Body of pancreas (tissue), 4 donors: ENCODE measurements at regions not wholly inside any gene's neighbourhood (a gene's known extent, or its start where the extent isn't known, plus 50 kb on each side); places are given as distances from the start of the nearest gene placed in this dataset.
"Not testable (repeated sequence)": the region's sequence is repeated elsewhere in the genome, so short reads cannot be mapped to it uniquely, and the experiment has no call there.

Experiments
- POLR2A ChIP-seq, 3 donors: fragments of 450-650 bp; IDR thresholded peaks; one replicate each; pipeline ENCODE4 v1.6.1; 2016; ENCODE audit warnings: antibody characterized with exemption in 3 of 3, mild to moderate bottlenecking in 2 of 3
- TF ChIP-seq, protein P1 (sequence below), 7 experiments: fragments of 450-650 bp in 4 of 7; fragments of 200-600 bp in 3 of 7; sonication (generic) in 3 of 7; IDR thresholded peaks; one replicate each; pipeline ENCODE4 v1.5.1; 2016 to 2019; ENCODE audit warnings: antibody characterized with exemption in 7 of 7

DNA sequence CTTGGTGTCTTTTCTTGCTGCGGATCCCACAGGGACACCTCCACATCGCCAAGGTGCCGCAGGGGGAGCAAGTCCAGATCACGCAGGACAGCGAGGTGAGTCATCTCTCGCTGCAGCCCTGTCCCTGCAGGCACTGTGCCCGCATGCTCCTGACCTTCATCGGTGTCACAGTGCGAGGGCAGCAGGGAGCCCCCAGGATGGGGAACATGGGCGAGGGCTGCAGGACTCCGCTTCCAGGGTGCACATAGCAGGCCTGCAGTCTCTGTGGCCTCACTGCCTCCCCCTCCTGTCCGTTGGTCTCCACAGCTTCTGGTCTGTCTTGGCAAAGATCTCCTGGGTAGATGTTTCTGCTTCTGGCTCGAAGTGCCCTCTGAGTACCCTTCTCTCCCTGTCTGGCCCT lies 71.2 kb upstream of the CRYM start:
- TF ChIP-seq, protein P1, sequence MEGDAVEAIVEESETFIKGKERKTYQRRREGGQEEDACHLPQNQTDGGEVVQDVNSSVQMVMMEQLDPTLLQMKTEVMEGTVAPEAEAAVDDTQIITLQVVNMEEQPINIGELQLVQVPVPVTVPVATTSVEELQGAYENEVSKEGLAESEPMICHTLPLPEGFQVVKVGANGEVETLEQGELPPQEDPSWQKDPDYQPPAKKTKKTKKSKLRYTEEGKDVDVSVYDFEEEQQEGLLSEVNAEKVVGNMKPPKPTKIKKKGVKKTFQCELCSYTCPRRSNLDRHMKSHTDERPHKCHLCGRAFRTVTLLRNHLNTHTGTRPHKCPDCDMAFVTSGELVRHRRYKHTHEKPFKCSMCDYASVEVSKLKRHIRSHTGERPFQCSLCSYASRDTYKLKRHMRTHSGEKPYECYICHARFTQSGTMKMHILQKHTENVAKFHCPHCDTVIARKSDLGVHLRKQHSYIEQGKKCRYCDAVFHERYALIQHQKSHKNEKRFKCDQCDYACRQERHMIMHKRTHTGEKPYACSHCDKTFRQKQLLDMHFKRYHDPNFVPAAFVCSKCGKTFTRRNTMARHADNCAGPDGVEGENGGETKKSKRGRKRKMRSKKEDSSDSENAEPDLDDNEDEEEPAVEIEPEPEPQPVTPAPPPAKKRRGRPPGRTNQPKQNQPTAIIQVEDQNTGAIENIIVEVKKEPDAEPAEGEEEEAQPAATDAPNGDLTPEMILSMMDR (IDR thresholded peaks at IDR 0.05): not testable (repeated sequence)
- not testable (repeated sequence) for TF ChIP-seq POLR2A (IDR thresholded peaks at IDR 0.05)
